NCI-H1417 treated with DMSO at 0.1 percent for 48 hours (cell line): ENCODE measurements at regions not wholly inside any gene's neighbourhood (a gene's known extent, or its start where the extent isn't known, plus 50 kb on each side); places are given as distances from the start of the nearest gene placed in this dataset.
"Not testable (repeated sequence)": the region's sequence is repeated elsewhere in the genome, so short reads cannot be mapped to it uniquely, and the experiment has no call there.

Source experiments
- DNase-seq: peaks from one replicate; lab custom pipeline; 2025; lab: John Stamatoyannopoulos, UW

DNA sequence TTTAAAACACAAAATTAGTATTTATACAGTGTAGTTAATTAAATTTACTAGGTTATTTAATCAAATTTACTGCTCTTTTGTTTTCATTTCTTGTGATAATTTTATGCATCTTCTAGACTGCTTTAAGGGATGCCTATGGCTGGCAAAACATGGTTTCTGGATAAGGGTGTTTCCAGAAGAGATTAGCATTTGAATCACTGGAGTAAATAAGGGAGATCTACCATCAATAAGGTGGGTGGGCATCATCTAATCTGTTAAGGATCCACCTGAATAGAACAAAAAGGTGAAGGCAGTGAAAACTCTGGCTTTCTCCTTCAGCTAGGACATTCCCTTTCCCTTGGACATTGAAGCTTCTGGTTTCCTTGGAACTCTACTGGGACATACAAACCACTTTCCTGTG, 146.2 kb upstream of the LAMA2 start:
- DNase-seq: no peak

DNA sequence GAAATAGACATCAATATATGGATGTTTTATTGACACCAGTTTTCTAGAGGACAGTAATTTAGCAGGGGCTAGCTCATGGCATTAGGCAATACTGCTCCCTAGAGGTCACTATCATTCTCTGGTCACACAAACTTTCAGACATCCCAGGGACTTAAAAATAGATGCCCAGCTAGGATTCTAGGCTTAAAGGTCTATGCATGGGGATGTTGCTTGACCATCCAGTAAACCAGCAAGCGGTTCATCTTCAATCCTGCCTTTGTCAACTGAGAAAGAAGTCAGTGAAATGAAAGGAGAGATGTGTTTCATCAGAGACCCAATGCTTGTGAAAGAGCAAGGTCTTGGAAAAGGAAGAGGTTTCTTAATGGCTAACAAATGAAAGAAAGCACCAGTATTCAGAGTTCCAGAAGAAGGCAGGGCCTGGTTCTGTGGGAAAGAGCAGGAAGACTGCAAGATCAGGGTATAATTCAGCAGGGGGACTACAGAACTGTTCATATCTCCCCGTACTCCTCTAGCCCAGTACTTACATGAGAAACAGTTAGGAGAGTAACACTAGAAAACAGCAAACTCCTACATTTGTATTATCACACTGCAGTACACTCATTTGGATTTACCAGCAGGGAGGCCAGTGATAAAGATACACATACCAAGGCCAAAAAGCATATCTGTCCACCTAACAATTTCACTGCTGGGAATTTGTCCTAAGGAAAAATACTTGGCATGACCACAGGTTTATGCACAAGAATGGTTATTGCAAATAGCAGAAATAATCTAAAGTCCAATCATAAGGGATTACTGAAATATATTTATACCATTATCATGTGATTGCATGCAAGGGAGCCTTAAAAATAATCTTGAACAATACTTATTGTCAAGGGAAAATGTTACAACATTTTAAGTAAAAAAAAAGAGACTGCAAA, 151.4 kb upstream of the LAMA2 start:
- peak; percentile 12 for DNase-seq

DNA sequence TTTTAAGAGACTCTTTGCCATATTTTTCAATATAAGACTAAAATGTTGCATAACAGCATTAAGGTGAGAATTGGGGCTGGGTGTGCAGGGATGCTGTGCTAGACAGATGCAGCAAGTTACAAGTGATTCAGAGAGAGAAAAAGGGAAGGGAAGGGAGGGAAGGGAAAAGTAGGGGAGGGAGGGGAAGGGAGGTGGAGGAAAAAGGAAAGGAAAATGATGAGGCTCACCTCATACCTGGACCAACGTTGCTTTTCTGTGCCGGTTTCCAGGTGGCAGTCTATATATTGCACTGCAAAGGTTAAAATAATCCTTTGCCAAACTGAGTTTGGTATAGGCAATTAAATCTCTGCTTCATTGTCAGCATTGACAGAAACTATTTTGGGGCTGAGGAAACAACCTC, 155.4 kb upstream of the LAMA2 start:
- no peak for DNase-seq

DNA sequence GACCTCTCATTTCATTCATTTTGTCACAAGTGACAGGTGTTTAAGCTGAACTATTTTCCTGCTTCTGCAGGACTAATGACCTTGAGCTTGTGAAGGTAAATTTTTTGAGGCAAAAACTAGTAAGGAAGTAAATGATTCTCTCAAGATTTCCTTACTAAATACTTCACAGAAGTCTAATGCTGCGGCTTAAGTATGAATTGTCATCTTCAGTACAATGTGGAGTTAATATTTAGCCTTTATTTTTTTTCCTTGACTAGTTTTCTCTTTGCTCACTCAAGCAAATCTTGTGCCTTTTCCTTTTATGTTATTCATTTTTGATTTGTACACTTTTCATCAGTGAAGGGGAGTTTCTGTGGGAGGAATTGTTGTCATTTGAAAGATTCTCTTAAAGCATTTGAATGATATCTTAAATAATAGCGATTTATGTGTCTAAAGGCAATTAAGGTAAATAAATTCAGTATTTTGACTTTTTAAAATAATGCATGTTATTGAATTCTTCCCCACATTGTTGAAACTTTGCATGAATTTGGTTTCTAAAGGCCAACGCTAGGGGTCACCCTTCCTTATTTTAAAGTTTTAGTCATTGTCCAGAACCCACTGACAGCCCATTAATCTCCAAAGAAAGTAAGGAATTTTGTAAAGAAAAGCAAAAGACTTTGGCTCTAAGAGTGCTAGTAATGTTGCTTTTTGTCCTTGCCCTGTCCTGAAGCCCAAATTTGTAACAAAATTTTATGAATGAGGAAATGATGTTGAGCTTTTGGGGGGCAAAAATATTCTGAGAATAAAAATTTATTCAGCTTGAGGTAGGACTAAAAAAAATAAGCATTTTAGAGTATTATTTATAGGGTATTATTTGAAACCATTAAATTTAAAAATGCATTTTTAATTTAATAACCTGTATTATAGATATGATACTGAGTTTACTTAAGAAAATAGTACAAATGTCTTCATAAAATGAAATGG, 157.4 kb upstream of the LAMA2 start:
- DNase-seq: no peak

DNA sequence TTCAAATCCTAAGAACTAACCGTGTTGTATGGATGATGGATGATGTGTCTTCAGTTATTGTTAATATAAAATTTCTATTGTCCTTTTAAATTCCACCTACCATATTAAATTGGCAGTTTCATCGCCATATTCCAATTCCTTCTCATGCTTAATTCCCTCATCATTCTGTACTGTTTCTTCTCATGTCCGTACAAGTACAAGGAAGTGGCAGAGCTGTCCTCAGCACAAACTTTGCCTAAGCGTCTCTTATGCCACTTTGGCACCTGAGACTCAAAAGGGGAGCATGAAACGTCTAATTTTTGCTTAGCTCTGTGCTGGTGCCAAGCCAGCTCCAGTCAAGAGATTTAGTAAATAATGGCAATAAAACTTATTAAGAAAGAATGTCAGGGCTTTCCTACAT, 158.2 kb upstream of the LAMA2 start:
- DNase-seq: no peak

DNA sequence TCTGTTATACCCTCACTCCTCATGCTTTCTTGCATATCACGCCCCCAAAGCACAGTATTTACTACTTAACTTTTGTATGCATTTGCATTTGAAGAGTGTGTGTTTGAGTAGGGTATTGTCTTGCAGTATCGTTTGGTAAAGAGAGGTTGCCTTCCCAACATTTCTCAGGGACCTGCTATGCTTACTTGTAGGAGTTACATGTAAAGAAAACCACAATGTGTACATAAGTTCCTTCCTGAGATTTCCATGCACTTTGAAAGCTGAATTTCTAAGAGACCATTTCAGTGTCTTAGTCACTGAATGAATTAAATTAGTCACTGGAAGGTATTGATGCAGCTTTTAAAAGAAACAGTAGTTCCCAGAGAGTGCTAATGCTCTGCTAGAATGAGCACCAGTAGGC, 159.3 kb upstream of the LAMA2 start:
- no peak for DNase-seq

DNA sequence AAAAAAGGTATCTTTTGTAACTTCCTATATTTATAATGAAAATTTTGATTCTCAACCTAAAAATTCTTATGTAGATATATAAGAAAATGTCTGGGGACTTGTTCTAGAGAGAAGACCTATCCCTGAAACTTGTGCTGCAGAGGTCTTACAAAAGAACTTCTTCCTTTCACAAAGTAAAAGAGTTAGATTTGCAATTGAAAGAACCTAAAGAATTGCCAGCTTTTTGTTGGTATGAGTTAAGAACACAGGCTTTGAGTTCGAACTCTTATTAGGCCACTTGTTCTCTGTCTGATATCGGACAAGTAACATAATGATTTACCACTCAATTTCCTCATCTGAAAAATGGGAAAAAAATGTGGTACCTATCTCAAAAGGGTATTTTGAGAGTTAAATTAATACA, 162.0 kb upstream of the LAMA2 start:
- DNase-seq: no peak

DNA sequence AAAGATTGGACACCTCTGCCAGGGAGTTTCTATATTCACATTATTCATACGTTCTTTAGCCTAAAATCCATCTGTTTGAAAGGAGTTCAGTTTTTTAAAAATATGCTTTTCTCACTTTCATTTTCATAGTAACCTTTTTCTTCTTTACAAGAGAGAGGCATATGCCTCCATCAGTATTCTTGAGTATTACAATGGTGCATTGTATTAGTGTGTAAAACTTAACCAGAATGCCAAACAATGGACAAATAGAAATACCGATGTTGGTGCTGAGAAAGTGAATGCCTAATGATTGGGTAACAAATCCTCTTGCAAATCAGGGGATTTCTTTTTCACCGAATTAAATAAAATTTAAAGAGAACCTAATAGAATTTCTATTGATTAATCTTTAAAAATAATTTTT, 163.2 kb upstream of the LAMA2 start:
- no peak for DNase-seq

DNA sequence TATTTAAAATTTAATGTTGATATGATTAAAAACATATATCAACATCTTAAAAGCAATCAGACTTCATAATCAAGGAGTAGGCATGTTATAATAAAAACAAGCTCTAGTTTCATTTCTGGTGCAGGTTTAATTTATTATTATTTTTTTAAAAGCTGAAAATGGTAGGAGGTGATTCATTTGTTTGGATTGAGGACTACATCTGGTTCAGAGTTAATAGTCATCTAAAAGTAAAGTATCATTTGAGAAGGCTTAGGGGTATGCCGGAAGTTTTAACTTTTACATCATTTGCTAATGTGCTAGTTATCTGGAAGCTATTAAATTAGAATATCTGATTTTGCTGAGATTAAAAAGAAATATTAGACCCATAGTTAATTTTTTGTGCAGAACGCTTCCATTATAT, 169.5 kb upstream of the LAMA2 start:
- DNase-seq: no peak

DNA sequence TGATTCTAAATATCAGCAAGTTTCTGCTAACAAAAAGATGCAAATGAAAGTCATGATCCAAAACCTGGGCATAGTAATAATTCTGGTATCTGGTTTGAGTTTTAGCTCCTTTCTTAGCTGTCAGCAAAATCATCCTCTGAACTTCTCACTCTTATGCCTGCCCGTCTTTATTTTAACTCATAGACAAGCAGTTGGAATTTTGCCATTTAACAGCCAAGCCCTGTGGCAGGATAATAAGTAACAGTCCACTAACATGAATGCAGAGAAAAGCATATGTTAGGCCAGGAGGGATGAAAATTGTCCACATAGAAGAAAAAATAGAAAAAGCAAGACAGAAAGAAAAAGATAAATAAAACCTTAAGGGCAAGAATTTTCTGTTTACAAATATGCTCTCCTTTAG, 170.0 kb upstream of the LAMA2 start:
- DNase-seq: no peak

DNA sequence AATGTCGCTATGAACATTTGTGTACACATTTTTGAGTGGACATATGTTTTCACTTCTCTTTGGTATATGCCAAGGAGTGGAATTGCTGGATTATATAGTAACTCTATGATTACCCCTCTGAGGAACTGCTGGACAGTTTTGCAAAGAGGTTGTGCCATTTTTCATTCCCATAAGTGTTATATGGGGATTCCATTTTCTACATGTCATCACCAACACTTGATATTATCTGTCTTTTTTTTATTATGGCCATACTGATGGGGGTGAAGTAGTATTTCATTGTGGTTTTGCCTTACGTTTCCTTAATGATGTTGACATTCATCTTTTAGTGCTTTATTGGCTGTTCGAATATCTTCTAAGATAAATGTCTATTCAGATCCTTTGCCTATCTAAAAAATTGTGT, 171.8 kb upstream of the LAMA2 start:
- DNase-seq: no peak

DNA sequence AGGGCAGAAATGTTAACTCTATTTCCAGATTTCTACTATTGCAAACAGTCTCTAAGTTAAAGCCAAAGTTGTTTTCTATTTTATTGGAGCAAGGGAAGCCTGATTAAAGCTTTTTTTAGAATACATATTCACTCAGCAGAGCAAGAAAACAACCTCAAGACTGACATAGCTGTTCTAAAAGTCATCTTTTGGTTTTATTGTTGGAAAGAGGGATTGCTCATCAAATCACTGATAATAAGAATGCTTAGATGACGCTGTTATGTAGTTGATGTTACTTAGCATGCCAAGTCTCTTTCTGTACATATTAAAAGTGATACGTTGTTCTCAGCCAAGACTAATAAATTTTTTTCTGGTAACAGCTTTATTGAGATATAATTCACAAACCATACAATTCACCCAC, 172.6 kb upstream of the LAMA2 start:
- DNase-seq: no peak

DNA sequence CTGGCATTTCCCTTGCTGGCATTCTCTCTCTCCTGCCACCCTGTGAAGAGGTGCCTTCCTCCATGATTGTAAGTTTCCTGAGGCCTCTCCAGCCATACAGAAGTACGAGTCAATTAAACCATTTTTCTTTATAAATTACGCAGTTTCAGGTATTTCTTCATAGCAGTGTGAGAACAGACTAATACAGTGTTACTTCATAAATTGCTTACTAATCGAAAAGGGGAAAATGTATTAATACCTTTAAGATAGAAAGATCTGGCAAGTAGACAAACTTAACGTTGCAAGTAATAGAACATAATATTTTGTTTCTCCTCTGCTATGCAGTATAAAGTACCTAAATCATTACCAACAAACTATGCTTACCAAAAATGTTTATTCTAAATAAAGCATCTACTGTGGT, 178.3 kb upstream of the LAMA2 start:
- DNase-seq: no peak

DNA sequence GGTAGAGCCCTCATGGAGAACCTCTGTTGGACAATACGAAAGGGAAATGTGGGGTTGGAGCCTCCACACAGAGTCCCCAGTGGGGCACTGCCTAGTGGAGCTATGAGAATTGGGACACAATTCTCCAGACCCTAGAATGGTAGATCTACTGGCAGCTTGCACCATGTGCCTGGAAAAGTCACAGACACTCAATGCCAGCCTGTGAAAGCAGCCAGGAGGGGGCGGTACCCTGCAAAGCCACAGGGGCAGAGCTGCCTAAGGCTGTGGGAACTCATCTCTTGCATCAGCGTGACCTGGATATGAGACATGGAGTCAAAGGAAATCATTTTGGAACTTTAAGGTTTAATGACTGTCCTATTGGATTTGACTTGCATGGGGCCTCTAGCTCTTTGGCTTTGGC, 179.1 kb upstream of the LAMA2 start:
- not testable (repeated sequence) for DNase-seq

DNA sequence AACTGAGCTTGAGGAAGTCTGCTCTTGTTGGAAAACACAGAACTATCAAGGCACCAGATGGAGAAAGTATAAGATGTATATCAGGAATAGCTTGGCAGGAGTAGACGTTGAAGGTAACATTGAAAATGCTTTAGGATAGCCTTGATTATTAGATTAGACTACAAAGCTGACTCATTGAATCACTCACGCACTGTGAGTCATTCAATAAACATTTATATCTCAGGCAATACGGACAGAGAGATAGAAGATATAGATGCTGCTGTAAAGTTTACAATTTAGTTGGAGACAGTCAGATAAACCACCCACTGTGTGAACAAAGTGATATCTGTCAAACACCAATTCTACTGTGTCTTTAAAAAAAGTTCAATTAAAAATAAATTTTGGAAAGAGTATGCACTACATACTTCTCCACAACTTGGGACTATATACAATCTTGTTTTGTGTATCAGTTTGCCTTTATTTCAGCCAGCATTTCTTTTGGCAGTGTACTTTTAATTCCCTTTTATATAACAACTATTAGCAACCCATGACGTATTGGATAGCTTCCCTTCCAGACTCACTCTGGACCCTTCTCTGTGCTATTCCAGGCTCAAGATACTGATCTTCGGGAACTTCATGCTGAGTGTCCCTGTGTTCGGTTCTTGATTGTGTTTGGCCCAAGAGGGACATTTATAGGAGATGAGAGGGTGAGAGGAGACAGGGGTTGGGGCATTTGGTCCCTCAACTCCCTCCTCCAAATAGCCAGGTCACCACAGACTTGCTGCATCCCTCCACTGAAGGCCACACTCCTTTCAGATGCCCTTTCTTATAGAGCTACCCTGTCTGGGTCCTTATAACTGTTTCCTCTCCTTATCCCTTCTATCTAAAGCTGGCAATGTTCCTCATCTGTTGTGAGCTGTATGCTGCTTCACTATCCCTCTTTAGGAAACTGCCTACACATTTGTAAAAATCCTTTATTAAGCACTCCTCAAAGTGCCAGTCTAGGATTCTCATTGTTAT, 176.6 kb upstream of the PTPRK start:
- DNase-seq: no peak

DNA sequence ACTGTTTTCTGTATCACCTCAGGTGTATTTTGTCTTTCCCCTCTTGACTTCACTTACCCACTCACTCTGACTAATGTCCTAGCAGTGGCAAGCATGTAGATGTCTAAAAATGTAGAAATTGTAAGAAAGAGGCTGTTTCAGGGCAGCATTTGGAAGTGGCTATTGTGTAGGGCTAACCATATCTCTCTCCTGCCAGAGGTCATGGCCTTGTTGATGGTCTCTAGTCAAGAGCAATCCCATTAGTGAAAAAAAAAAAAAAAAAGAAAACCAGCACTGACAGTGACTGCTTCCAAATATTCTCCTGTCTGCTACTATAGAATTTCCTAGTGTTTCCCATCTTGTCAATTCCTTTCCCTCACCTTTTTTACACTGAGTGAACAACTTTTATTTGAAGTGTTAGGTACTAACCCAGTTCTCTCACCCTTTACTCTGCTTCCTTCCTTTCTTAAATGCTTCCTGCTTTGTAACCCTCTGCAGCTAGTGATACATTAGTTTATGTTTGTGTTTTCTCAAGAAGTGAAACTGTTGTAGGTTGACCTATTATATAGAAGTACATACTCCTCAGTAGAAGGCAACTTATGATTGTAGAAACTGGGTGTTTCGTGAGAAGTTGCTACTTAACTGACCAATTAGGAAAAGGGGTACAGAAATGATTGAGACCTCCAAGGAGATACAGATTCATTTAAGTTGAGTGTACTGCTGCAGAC, 174.1 kb upstream of the PTPRK start:
- no peak for DNase-seq

DNA sequence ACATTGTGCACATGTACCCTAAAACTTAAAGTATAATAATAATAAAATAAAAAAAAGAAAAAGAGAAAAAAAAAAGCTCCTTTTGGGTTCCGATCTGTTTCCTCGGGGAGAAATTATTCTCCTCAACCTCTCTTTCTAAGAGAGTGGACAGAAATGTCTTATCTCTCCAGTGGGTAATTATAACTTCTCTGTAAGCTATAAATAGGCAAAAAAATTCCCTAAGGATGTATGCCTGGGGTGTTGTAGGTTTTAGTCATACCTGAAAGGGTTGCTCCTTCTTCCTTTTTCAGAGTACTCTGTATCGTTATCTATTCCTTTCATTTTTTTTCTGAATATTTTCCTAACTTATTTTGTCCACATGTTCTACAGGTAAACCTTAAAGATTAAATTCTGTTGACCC, 169.7 kb upstream of the PTPRK start:
- no peak for DNase-seq

DNA sequence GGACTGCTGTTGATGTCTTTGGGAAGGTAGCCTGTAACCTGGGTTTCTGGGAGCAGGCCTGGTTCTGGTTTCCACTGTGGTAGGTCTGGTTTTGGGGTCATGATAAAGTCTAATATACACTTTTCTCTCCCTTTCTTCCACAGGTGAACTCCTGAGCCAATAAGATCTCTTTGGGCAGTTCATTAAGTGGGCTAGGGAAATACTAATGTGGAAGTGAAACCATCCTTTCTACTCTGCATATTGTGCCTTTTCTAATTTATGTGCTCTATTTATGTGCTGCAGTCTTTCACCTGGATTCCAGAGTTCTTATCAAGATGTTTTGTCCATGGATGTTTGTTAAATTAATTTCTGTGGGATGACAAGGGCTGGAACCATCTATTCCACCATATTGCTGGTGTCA, 165.7 kb upstream of the PTPRK start:
- no peak for DNase-seq

DNA sequence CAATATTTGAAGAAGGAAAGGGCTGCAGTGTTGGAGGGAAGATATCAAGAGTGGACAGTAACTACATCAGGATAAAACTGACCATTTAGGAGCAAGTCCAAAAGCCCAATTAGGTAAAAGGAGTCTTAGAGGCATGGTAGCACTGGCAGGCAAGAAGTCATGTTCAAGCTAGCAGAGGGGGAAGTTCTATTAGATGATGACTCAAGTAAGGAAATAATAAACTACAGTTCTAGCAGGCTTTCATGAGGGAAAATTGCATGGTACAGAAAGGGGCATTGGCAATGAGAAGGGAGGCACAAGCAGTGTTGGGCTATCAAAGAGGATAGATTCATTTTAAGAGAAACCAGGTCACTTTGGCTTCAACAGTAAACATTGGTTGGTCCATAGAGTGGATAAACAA, 156.1 kb upstream of the PTPRK start:
- DNase-seq: no peak

DNA sequence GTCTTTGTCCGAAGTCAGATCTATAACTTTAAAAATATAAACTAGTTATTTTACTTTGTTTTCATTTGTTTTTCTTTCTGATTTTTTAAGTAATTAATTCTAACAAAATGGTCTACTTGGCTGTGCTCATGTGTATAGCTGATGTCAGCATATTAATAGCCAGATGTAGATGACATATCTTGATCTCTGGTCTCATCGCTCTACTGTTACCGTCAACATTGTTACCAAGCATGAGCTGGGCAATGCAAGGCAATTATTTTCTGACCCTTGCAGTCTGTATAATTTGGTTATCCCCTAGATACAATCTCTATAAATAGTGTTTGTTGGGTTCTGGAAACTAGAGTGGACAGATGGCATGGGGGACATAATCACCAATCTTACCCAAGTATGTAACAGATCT, 151.6 kb upstream of the PTPRK start:
- no peak for DNase-seq

DNA sequence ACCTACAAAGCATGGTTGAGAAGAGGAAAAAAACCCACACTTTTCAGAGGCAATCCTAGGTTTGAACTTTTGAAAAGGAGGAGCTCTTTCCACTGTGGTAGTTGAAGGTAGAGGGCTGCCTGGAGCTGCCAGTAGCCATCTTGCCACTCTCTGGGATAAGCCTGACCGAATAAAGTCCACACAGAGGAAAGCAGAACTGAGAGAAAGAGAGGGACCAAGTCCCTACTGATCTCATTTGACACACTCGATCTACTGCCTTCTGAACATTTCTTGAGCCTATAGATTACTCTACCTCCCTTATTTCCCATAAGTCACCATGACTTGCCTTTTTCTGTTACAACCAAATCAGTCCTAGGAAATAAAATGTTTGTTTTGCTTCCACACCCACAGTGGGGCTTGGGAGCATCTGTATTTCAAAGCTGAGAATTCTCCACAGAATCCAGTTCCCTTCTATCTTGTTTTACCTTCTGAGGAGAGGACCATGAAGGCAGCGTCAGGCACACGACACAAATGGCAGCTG, 147.0 kb upstream of the PTPRK start:
- no peak for DNase-seq
